C4-2B (cell line): ENCODE measurements at regions not wholly inside any gene's neighbourhood (a gene's known extent, or its start where the extent isn't known, plus 50 kb on each side); places are given as distances from the start of the nearest gene placed in this dataset.

ENCODE experiments used
- ZFX ChIP-seq: fragments of 450-650 bp; IDR thresholded peaks from 2 replicates; pipeline ENCODE4 v1.6.1; 2017
- TF ChIP-seq, protein P1 (sequence below): fragments of 450-650 bp; conservative IDR thresholded peaks from 2 replicates; pipeline ENCODE4 v1.5.1; 2017; ENCODE audit warnings: mild to moderate bottlenecking

DNA sequence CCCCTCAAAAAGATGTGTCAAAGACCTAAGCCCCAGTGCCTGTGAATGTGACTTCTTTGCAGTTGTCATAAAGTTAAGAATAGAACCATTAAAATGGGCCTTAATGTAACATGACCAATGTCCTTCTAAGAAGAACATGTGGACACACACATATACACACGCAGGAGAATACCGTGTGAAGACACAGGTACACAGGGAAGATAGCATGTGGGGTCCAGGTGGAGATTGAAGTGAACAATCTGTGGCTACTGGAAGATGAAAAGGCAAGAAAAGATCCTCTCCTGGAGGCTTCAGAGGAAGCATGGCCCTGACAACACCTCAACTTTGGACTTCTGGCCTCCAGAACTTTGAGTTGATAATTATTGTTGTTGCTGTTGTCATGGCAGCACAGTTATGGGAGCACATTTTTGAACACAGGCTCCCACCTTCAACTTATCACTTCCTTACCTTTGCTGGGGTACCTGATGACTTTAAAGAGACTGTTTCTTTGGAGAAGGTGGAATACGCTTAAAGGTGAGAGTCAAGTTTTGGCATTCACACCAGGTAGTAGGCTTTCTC lies 123.5 kb upstream of the ADCY2 start:
- TF ChIP-seq, protein P1, sequence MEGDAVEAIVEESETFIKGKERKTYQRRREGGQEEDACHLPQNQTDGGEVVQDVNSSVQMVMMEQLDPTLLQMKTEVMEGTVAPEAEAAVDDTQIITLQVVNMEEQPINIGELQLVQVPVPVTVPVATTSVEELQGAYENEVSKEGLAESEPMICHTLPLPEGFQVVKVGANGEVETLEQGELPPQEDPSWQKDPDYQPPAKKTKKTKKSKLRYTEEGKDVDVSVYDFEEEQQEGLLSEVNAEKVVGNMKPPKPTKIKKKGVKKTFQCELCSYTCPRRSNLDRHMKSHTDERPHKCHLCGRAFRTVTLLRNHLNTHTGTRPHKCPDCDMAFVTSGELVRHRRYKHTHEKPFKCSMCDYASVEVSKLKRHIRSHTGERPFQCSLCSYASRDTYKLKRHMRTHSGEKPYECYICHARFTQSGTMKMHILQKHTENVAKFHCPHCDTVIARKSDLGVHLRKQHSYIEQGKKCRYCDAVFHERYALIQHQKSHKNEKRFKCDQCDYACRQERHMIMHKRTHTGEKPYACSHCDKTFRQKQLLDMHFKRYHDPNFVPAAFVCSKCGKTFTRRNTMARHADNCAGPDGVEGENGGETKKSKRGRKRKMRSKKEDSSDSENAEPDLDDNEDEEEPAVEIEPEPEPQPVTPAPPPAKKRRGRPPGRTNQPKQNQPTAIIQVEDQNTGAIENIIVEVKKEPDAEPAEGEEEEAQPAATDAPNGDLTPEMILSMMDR: no peak
- no peak for TF ChIP-seq ZFX
